Activated naive CD4-positive, alpha-beta T cell (primary cell): ENCODE measurements at regions not wholly inside any gene's neighbourhood (a gene's known extent, or its start where the extent isn't known, plus 50 kb on each side); places are given as distances from the start of the nearest gene placed in this dataset.

ENCODE experiments used
- DNase-seq, 4 experiments: peaks; one replicate each; lab custom pipeline; 2025; lab: John Stamatoyannopoulos, UW

DNA sequence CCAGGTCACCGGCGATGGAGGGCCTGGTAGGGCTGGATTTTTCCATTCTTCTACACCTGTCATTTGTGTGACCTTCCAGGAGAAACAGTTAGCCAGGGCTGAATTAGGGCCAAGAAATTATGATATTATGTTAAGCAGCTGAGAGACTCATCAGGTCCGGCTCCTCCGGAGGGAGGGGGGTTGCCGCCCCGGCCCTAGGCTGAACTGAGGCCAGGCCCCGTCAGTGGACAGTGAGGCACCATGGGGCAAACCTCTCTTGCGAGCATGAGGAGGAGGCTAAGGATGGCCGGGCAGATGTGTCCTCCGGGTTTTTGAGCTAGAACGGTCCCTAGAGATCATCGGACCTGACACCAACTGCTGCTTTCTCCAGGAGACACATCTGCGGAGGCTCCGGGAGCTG, 150.1 kb downstream of the SOX11 start:
- DNase-seq, result no peak

DNA sequence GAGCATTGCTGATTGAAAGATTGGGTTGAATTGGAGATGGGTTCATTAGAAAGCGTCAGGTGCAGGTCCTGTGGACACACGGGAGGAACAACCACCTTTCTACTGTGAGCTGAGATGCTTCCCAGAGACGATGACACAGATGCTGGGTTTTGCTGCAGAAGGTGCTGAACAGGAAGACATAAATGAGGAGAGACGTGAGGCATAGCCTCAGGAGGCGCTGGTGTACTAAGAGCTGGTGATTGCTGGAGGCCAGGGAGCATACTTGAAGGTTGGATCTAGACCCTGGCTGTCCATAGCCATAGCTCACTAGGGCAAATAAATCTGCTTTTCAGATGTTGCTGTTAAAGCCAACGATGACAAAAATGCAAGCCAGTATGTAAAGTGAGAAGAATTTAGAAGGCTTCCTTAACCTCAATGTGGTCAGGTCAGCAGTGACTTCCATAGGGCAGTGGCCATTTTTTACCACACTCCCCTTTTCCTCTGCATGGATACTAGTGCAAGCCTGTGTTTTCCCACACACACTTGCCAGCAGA, 153.7 kb downstream of the SOX11 start:
- DNase-seq, result no peak

DNA sequence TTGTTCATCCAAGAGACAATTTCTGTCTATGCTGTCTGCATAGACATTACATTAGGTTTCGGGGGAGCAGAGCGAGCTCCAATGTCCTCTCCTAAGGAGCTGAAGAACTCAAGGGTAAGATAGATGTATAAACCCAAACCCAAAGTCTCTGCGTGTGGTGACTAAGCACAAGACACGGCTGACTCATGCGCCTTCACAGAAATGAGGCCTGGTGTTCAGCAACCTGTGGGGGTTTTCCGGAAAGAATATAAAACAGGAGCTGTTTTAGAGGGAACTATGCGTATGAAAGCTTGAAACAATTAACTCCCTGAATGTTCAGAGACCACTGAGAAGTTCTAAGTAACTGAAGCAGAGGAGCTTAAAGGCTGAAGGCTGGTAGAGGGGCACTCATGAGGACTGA, 154.7 kb downstream of the SOX11 start:
- DNase-seq, result no peak

DNA sequence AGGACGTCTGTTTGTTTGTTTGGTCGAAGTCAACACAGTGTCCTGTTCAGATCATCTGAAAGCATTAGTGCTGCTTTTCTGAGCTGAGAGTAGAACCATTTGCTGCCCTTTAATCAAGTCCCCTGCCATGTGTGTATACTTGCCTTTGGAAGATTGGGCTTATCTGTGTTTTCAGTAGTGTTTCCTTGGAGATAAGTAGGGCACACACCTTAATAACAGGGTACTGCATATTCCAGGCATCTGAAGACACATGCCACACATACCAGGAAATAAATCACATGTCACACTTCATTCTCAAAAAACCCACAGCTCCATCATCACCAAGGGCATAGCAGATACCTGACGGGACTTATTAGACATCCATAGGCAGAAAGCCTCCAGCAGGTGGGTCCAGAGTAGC, 157.4 kb downstream of the SOX11 start:
- no peak for DNase-seq

DNA sequence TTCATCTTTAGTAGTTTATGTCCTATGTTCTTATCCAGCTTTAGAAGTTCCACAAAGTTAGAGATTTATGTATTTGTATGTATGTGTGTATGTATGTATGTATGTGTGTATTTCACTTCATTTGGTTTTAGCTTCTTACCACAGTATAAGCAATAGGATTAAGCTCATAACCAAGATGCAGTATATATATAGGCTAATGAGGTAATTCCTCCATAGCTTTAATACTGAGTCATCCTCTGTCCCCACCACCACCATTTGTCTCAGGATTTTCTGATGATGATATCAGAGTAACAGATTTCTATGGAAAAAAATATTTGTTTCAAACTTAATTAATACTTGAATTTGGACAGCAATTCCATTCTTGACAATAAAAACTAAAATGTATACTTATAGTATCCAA, 159.2 kb downstream of the SOX11 start:
- no peak for DNase-seq

DNA sequence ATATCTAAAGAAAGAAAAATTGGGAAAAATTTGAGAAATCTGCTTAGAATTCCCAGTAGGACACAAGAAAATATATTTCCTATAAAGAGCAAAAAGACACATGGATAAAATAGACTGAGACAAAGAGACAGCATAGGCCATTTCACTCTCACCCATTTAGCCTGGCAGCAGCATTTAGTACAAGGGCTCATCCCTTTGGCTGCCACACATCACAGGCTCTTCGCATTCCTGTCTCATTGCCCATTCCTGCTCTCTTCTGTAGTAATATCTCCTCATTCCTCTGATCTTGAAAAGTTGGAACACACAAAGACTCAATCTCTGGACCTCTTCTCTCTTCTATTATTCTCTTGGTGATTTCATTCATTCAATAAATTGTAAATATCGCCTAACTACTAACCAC, 162.6 kb downstream of the SOX11 start:
- no peak for DNase-seq

DNA sequence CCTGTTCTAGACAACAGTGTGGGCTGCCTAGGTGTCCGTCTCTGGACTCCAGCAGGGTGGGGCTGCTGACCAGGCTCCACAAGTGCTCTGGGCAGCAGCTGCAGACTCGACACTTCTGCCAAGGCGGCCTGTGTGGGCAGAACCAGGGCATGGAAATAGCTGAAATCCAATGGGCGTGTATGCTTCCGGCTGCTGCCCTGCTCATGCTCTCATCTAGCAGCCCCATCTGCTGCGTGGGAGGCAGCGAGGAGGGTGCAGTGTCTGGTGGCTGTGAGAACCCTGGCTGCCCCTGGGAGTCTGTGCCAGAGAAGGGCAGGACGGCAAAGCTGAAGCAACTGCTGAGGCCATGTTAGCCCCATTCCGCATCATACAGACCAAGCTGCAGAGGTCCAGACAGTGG, 174.9 kb downstream of the SOX11 start:
- no peak for DNase-seq

DNA sequence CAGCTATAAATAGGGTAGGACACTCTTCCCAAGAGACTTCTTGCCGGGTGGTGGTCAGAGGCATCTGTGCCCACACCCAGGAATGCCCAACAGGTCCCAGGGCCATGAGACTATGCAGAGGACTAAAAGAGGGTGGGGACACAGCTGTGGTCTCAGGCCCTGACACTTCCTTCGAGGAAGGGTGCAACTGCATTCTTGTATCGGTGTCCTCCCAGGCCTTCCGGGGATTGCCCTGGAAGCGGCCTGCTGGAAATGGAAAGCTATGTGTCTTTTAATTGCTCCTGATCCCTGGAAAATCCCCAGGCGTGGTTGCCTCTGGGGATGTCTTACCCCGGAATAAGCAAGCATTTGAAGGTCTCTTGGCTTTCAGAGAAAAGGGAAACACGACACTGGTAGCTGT, 176.7 kb downstream of the SOX11 start:
- DNase-seq, result no peak

DNA sequence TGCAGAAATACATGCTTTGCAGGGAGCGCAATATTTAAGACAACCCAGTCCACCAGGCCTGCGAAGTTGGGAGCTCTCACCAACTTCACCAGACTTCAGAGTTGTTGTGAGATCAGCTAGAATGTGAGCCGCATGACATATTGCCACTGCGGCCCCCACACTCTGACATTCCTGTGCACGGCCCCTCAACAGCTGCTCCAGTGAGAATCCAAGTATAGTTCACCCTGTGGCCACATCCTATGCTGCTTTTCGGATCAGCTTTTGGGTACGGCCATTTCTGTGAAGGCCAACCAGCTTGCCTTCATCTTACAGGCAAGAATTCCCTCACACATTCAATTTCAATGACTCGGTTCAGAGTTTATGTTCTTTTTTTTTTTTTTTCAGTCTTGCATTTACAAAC, 177.8 kb downstream of the SOX11 start:
- DNase-seq, result no peak

DNA sequence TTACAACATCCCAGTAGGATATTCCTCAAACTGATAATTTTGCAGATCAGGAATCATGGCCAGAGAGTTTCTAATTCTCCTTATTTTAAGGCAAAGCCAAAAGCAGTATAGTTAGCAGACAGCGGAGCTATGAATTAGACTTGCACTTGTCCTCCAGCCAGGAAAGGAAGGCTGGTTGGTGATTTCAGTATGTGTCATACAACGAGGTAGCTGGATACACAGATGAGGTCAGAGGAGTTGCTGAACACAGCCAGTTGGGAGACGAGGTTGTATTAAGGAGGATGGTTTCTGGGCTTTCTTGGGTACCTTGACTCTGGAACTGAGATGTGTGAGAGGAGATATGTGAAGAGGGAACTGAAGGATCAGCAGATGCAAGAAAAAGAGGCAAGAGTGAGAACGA, 185.2 kb downstream of the SOX11 start:
- no peak for DNase-seq

DNA sequence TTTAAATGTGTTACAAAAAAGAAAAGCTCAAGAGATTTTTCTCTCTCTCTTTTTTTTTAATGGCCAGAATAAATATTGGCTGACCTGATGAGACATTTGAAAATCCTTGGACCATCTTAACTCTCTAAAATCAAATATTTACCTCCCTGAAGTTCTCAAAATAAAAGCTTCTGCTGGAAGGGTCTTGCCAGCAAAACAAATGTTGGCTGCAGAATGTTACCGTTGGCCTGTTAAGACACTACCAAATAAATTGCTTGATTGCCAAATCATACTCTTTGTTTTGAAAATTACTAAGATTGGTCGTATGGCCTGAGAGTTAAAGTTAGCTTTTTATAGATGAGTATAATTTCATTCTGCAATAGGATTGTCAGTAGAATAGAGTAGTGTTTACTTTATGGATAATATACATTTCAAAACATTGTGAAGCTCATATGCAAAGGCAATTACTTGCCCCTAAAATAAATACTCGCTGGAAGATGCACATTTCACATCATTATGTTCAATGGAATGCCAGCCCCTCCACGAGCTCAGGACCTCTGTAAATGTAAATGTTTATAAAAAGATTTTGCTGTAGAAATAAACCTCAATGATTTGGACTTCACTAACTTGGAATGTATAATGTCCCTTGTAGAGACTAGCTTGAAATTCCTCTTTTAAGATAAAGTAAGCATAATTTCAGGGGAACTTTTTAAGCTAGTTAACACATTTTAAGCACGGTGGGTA, 193.4 kb downstream of the SOX11 start:
- no peak for DNase-seq

DNA sequence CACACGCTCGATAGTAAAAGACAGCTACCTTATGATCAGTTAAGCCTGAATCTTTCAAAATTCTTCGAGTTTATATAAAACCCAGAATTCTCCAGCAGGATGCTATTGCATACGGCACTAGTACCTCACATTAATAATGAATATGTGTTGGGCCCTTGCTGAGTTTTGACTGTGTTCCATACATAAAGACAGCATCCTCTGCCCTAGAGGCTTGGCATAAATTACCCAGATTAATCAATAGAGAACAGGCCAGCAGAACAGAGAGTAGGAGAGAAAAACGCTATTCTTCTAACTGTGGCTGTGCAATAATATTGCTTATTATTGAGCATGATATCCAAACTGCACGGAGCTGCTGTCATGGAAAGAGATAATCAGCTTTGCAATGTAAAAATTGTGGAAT, 194.3 kb downstream of the SOX11 start:
- DNase-seq, result no peak

DNA sequence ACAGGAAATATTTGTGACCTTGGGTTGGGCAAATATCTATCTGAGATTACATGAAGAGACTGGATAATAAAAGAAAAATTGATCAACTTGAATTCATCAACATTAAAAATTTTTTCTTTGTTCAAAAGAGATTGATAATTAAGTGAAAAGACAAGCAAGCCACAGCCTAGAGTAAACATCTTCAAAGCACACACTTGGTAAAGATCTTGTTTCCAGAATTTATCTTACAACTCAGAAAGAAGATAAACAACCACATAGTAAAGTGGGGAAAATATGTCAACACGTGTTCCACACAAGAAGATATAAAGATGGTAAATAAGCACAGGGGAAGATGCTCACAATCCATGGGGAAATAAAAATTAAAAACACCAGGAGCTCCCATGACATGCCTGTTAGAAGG, 195.9 kb downstream of the SOX11 start:
- no peak for DNase-seq

DNA sequence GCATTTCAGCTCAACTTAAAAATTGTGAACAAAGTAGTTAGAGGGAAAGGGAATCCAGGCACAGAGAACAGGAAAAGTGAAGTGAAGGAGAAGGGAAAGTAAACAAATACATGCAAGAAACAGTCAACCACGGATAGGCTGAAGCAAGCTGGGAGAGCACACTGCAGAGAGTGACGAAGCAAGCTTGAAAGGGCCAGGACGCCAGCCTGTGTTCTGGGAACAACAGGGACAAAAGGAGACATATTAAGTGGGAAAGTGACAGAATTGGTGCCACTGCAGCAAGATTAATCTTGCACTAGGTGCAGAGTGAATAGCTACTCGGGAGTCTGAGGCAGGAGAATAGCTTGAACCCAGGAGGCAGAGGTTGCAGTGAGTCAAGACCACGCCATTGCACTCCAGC, 197.3 kb downstream of the SOX11 start:
- DNase-seq, result no peak

DNA sequence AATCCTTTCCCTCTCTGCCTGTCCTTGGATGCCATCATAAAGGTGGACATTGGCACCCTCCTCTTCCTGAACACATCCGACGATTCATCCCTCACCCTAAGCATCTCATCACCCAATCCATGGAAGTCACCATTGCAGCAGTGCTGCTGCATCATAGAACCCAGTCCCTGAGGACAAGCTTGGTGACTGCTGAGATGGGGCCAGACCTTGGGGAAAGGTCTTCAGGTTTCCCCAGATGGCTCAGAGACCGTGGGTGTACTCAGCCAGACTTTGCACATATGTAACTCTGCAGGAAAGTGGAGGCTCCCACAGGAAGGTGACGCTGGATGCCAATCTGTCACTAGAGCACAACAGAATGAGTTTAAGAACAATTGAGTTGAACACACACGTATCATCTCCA, 202.2 kb downstream of the SOX11 start:
- no peak for DNase-seq

DNA sequence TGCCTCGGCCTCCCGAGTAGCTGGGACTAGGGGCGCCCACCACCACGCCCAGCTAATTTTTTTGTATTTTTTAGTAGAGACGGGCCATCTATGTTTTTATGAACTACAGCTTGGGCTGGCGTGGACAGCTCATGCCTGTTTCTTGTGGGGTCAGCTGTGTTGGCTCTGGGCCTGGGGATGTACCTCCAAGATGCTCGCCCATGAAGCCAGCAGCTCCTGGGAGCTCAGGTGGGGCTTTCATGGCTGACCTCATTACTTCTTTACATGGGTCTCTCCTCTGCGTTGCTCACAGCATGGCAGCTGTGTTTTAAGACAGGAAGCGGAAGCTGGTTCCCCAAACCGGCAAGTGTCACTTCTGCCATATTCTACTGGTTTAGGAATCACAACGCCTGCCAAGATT, 203.1 kb downstream of the SOX11 start:
- DNase-seq, result no peak

DNA sequence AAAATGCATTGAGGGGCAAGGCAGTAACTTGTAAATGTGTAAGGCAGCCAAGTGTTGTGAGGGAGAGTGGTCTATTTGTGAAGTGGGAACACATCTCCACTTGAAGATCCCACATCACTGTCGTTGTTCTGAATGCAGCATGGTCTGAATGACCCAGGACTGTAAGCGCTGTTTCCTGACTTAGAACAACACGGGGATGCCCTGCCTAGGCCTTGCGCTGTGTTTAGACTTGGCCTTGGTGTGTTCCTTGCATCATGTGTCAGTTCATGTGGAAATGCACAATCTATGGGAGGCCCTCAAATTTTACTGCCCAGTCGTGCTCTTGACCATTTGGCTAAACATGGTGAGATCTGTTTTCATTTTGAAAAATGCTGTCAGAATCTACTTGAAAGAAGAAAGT, 205.1 kb downstream of the SOX11 start:
- DNase-seq, result no peak

DNA sequence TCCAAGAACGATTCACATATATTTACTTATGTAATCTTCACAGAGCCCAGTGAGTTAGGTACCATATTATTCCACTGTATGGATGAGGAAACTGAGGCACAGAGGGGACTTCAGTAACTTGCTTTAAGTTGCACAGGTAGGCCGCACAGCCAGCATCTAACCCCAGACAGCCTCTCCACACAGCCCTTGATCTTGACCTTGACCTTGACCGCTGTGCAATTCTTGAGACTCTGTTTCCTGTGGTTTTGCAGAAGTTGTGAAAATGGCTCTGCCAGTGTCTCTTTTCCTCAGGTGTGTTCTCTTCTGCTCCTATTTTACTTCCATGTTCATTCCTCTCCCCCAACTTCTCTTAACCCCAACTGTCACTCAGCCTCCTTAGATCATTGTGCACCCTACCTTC, 206.5 kb downstream of the SOX11 start:
- DNase-seq, result no peak

DNA sequence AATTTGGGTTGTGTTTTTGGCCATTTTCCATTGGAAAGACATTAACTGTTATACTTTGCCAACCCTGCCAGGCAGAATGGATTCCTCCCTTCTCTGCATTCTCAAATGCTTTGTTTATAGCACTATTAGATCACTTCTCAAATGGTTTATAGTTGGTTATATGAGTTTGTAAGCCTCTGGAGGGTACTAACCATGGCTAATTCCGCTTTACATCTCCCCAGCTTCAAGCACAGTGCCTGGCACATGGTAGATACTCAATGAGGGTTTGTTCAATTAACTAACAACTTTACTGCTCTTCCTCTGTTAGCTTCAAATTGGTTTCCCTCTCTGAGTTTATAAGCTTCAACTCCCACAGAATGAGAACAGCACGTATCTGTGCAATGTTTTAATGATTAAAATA, 213.5 kb downstream of the SOX11 start:
- DNase-seq, result no peak

DNA sequence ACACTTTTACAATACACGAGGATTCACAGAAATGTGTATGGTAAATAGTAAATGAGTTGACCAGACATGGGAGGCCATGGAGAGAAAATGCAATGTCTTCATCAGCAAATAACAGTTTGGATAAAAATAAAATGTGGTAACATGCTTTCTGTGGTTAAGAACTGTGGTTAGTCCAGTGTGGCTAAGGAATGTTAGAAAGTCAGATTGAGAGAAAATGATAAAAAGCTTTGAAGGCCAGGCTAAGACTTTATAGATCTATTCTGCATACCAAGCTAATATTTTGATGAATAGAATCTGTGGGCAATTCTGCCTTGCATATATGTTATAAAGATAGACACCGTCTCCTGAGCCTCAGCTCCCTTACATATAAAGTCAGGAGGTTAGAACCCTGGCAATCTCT, 215.9 kb downstream of the SOX11 start:
- DNase-seq, result no peak

DNA sequence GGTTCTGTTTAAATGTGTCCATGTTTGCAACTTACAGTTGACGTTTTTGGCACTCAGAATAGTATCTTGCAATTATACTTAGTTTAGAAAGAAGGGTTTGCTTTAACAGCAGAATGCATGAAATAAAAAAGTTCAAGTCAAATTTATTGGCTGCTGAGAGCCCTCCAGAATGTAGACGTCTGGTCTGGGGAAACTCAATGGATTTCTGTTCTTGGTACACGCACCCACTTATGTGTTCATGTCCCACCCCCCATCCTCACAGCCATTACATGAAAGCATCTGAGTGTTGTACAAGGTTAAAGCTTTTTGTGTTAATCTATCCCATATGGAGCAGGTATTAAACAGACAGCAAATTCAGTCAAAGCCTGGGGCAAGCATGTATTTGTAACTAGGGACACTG, 219.5 kb downstream of the SOX11 start:
- DNase-seq, result no peak

DNA sequence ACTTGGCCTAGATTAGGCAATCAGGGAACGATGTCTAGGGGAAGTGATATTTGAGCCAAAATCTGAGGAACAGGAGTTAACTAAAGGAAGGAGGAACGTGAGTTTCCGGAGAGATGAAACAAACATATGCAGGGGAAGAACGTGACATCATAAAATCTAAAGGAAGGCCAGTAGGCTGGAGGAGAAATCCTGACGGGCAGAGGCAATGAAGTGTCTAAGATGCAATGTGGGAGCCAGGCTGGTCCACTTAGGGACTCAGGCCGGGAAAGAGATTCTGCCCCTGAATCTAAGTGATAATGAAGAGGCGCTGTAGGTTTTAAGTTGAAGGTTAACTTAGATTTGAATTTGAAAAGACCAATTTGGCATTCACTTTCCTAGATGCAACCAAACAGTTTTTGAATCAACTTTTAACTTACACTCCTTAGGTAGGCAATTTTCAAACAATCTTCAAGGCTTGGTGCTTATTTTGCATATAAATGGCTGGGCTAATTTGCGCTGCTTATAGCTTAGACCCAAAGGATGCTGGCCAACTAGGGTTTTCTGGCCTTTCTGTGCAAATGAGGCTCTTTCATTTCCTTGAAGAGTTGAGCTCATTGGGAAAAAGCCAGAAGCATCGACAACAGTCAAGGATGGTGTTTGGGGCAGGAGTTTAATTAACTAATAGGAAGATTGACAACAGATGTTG, 221.7 kb downstream of the SOX11 start:
- DNase-seq, result no peak

DNA sequence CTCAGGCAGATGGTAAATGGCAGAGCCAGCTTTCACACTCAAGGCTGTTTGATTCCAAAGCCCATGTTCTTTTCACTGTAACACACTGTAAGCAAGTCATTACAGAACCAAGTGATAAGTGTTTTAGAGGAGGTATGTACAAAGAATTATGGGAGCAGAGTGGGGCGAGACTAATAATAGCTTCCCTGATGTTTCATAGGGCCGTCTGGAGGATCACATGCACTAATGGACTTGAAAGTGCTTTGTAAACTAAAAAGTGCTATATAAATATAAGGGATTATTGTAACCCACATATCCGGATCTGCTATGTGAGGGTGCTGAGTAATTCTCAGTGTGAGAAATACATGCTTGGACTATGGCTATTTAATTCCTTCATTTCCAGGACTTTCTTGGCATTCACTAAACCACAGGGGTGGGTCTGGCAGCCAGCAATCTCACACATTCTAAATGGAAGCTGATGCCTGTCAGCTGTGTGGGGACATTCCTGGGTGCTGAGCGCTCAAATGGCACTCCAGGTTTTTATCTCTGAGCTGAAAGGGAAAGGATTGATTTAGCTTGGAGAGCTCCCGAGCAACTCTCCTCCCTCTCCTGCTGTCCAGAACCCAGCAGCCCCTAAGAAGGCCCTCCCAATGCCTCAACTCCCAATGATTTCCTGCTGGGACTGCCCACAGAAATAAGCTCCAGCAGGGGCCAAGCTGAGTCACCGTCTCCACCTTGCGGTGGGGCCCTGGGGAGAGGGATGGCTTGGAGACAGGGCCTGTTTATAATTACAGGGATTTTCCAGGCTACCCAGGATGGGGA, 222.8 kb downstream of the SOX11 start:
- no peak for DNase-seq
